HepG2 (cell line): ENCODE measurements at regions not wholly inside any gene's neighbourhood (a gene's known extent, or its start where the extent isn't known, plus 50 kb on each side); places are given as distances from the start of the nearest gene placed in this dataset.
A peak's percentile ranks its signal among the peaks of the same experiment; 100 is the strongest.

ENCODE experiments used
- ATAC-seq: fragments of 200-7000 bp; cut with Tn5 transposase; 3 replicates; pipeline ENCODE4 v1.9.1; 2020; ENCODE audit warnings: mild to moderate bottlenecking, moderate library complexity
- BruUV-seq: library from RNA; stranded (reverse); fragments of 400-500 nt; replicated peaks from 2 replicates; lab custom pipeline; 2021; lab: Mats Ljungman, UMichigan
- CTCF ChIA-PET: fragments of 300-600 bp; formaldehyde crosslinking; extraction: SDS; loops from one replicate; lab custom pipeline; 2021; ENCODE audit warnings: low total read pairs, inconsistent platforms, low intra/inter-chr PET ratio; lab: Yijun Ruan, JAX
- POLR2A ChIA-PET: fragments of 350-600 bp; sonication (Branson Sonifier 250); formaldehyde crosslinking; loops from one replicate; lab custom pipeline; 2020; ENCODE audit warnings: antibody characterized with exemption, inconsistent platforms; lab: Yijun Ruan, JAX
- DNase-seq: peaks from one replicate; pipeline ENCODE4 v3.0.0-alpha.2; 2015; ENCODE audit warnings: low spot score
- FAIRE-seq: peaks from 3 replicates; lab custom pipeline; 2011; peaks lifted over from hg19 to GRCh38; lab: Jason Lieb, UNC
- H2AFZ ChIP-seq: one replicate; pipeline ENCODE4 v1.6.1; 2011; ENCODE audit warnings: low read length, inconsistent platforms
- H3K27ac ChIP-seq: fragments of 300-600 bp; 3 replicates; pipeline ENCODE4 v1.8.0; 2011; ENCODE audit warnings: mixed run types, mild to moderate bottlenecking, mixed read lengths, low read length, inconsistent platforms; ENCODE audit not compliant: insufficient read depth; ENCODE audit errors: extremely low read length
- H3K27me3 ChIP-seq, 2 experiments: fragments of 200-600 bp in 1 of 2; 2 replicates in 1 of 2; 3 replicates in 1 of 2; pipeline versions ENCODE4 v1.6.0 to v1.8.0; 2011; ENCODE audit warnings: low read length in 2 of 2, mild to moderate bottlenecking in 2 of 2, moderate library complexity in 2 of 2, inconsistent platforms in 1 of 2; ENCODE audit not compliant: insufficient read depth in 2 of 2, control insufficient read depth in 1 of 2
- H3K36me3 ChIP-seq, 2 experiments: fragments of 200-600 bp in 1 of 2; replicated peaks in 1 of 2; 2 replicates in 1 of 2; 3 replicates in 1 of 2; pipeline versions ENCODE4 v1.5.1 to v1.8.0; 2011; ENCODE audit warnings: low read length in 2 of 2, inconsistent platforms in 1 of 2; ENCODE audit not compliant: insufficient read depth in 2 of 2, control insufficient read depth in 1 of 2
- H3K4me1 ChIP-seq: 2 replicates; pipeline ENCODE4 v1.5.1; 2012; ENCODE audit warnings: low read length, inconsistent platforms; ENCODE audit not compliant: insufficient read depth
- H3K4me2 ChIP-seq: 2 replicates; pipeline ENCODE4 v1.6.0; 2011; ENCODE audit warnings: low read depth, low read length, inconsistent platforms
- H3K4me3 ChIP-seq, 3 experiments: fragments of 200-600 bp in 1 of 3; sonication (generic), shearing (Covaris generic) in 1 of 3; replicated peaks in 1 of 3; 2 replicates each; pipeline ENCODE4 v1.5.1; 2011 to 2016; ENCODE audit warnings: low read length in 3 of 3, inconsistent platforms in 2 of 3, low read depth in 2 of 3, mild to moderate bottlenecking in 2 of 3, control low read depth in 1 of 3, mixed read lengths in 1 of 3; ENCODE audit not compliant: insufficient read depth in 1 of 3
- H3K79me2 ChIP-seq: one replicate; pipeline ENCODE4 v1.6.1; 2011; ENCODE audit warnings: low read length, inconsistent platforms; ENCODE audit not compliant: insufficient read depth
- H3K9ac ChIP-seq: 2 replicates; pipeline ENCODE4 v1.6.0; 2011; ENCODE audit warnings: mild to moderate bottlenecking, low read depth, low read length, inconsistent platforms; ENCODE audit not compliant: insufficient read depth
- H3K9me3 ChIP-seq: 2 replicates; pipeline ENCODE4 v1.5.1; 2012; ENCODE audit warnings: mild to moderate bottlenecking, low read length
- H4K20me1 ChIP-seq: 2 replicates; pipeline ENCODE4 v1.6.0; 2011; ENCODE audit warnings: inconsistent platforms, mild to moderate bottlenecking, low read length, moderate library complexity; ENCODE audit not compliant: insufficient read depth
- ATF1 ChIP-seq: IDR thresholded peaks from 2 replicates; pipeline ENCODE4 v1.6.1; 2016; ENCODE audit warnings: mild to moderate bottlenecking, control low read depth
- DMAP1 ChIP-seq: IDR thresholded peaks from 2 replicates; pipeline ENCODE4 v1.6.1; 2016
- HNF4A ChIP-seq: sonication (generic); formaldehyde crosslinking; IDR thresholded peaks from 2 replicates; pipeline ENCODE4 v1.4.0; 2020; ENCODE audit warnings: missing genetic modification reagents
- HNF4G ChIP-seq, 2 experiments: sonication (generic) in 1 of 2; formaldehyde crosslinking in 1 of 2; IDR thresholded peaks; 2 replicates each; pipeline versions ENCODE4 v1.4.0 to v1.6.1; 2011 to 2020; ENCODE audit warnings: borderline replicate concordance in 2 of 2, low read depth in 2 of 2, mild to moderate bottlenecking in 2 of 2, low read length in 1 of 2, missing genetic modification reagents in 1 of 2, moderate library complexity in 1 of 2
- KIAA2018 ChIP-seq: sonication (generic); formaldehyde crosslinking; IDR thresholded peaks from 2 replicates; pipeline ENCODE4 v1.5.0; 2020; ENCODE audit warnings: mild to moderate bottlenecking, missing genetic modification reagents, borderline replicate concordance
- NR2F6 ChIP-seq, 2 experiments: IDR thresholded peaks; 2 replicates each; pipeline ENCODE4 v1.6.1; 2016; ENCODE audit warnings: antibody characterized with exemption in 1 of 2, mild to moderate bottlenecking in 1 of 2
- TFAP4 ChIP-seq: sonication (generic); IDR thresholded peaks from 2 replicates; pipeline ENCODE4 v1.6.1; 2016; ENCODE audit warnings: low read depth, borderline replicate concordance
- ZNF331 ChIP-seq: sonication (generic); formaldehyde crosslinking; IDR thresholded peaks from 2 replicates; pipeline ENCODE4 v1.4.0; 2020; ENCODE audit warnings: missing genetic modification reagents
- ZNF501 ChIP-seq: sonication (generic); formaldehyde crosslinking; IDR thresholded peaks from 2 replicates; pipeline ENCODE4 v1.5.1; 2020; ENCODE audit warnings: mild to moderate bottlenecking, moderate library complexity, missing genetic modification reagents
- WGBS: methylation state at CpG from one replicate; pipeline ENCODE4 v1.1.6; 2017; ENCODE audit warnings: low lambda C conversion rate; 5-methylcytosine and 5-hydroxymethylcytosine counted together
- in situ Hi-C: cut with HindIII; loops from 2 replicates; pipeline ENCODE4 v1.10.0; 2017; ENCODE audit warnings: low pct_unique_long_range_greater_than_20kb; ENCODE audit not compliant: extremely low pct_ligation_motif_present
- intact Hi-C: fragments of 100-400 bp; cut with micrococcal nuclease; formaldehyde crosslinking; loops from one replicate; pipeline ENCODE4 v1.10.0; 2022; ENCODE audit not compliant: unreplicated experiment

GRCh38 chr19:30314056-30314804, 58.0 kb upstream of the ZNF536 start:
- no peaks in the 10 kb centered on the region for H3K9me3 ChIP-seq
- in situ Hi-C loops = no loop called here
- FAIRE-seq (no peak), DNase-seq (peak; percentile 3), ATAC-seq (peak; percentile 91)
- no peak overlapping the region for H3K4me2 ChIP-seq
- H3K27ac ChIP-seq = no peak overlapping the region
- H3K4me3 ChIP-seq = no peak overlapping the region
- no TSS peak for BruUV-seq
- intact Hi-C loops = no loop called here
- H3K4me1 ChIP-seq = peaks cover 10% of the 10 kb centered on the region
- H3K36me3 ChIP-seq = no peaks in the 10 kb centered on the region
- H3K9ac ChIP-seq = no peak overlapping the region
- WGBS = 50% methylated on average over 2 of the region's 14 CpGs
- peak; percentile 14; the same call in 1 of the 2 replicates for TF ChIP-seq NR2F6 (IDR thresholded peaks at IDR 0.05)
- peak; percentile 21; the same call in 1 of the 2 replicates for TF ChIP-seq NR2F6 (CRISPR knock-in tag; IDR thresholded peaks at IDR 0.05)
- TF ChIP-seq HNF4A = peak; percentile 74
- TF ChIP-seq ZNF331 (CRISPR knock-in tag) = peak; percentile 58; the same call in 1 of the 2 replicates
- peak; percentile 76; the same call in 1 of the 2 replicates for TF ChIP-seq TFAP4
- TF ChIP-seq HNF4G (IDR thresholded peaks at IDR 0.05; ENCODE audit: borderline replicate concordance, low read depth, low read length) = peak; percentile 41; the same call in 1 of the 2 replicates
- TF ChIP-seq HNF4G (CRISPR knock-in tag; IDR thresholded peaks at IDR 0.05; ENCODE audit: borderline replicate concordance, low read depth) = no peak; the same call in 1 of the 2 replicates
- no peak for TF ChIP-seq DMAP1 (CRISPR knock-in tag)
- TF ChIP-seq ZNF501 (CRISPR knock-in tag) = no peak
- H2AFZ ChIP-seq = no peak overlapping the region
- no peaks in the 10 kb centered on the region; a peak in 1 of 5 replicates for H3K27me3 ChIP-seq
- CTCF ChIA-PET = no interaction called here
- H4K20me1 ChIP-seq = no peaks in the 10 kb centered on the region
- H3K79me2 ChIP-seq = no peaks in the 10 kb centered on the region
- POLR2A ChIA-PET = no interaction called here

GRCh38 chr19:30314805-30315155, 57.4 kb upstream of the ZNF536 start:
- Histone ChIP-seq H3K9ac (no peak overlapping the region), H4K20me1 (no peaks in the 10 kb centered on the region), H3K36me3 (no peaks in the 10 kb centered on the region), H3K79me2 (no peaks in the 10 kb centered on the region), H3K4me1 (peaks cover 10% of the 10 kb centered on the region), H2AFZ (no peak overlapping the region), H3K27ac (no peak overlapping the region), H3K4me2 (no peak overlapping the region), H3K27me3 (no peaks in the 10 kb centered on the region; a peak in 1 of 5 replicates), H3K4me3 (no peak overlapping the region), H3K9me3 (no peaks in the 10 kb centered on the region)
- CTCF ChIA-PET = no interaction called here
- FAIRE-seq (no peak), DNase-seq (no peak), ATAC-seq (no peak)
- POLR2A ChIA-PET = no interaction called here
- intact Hi-C loops (no loop called here), in situ Hi-C loops (no loop called here)
- no TSS peak for BruUV-seq
- 81% methylated on average over 3 of the region's 5 CpGs for WGBS
- no peak for TF ChIP-seq KIAA2018
- TF ChIP-seq ATF1 (CRISPR knock-in tag) = no peak
